ENCODE measurements at regions not wholly inside any gene's neighbourhood (a gene's known extent, or its start where the extent isn't known, plus 50 kb on each side); places are given as distances from the start of the nearest gene placed in this dataset.
"Not testable (repeated sequence)": the region's sequence is repeated elsewhere in the genome, so short reads cannot be mapped to it uniquely, and the experiment has no call there.

DNA sequence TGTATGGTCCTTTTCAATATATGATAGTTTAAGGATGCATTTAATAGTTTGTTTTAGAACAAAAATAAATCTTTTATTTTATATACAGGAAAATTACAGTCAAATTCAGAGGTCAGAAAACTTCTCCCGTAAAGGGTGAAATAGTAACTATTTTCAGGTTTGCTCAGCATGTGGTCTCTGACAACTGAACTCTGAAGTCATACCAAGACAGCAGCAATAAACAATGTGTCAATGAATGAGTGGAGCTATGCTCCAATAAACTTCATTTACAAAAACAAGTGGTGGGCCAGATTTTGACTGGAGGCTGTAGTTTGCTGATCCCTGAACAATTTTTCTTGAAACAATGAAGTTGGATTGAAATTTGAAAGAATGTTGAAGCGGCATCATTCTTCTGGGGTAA lies 123.6 kb downstream of the ZNF248 start:
- H3K27ac ChIP-seq (ENCODE audit: low read depth, low read length), result no peak overlapping the region
- no peaks in the 10 kb centered on the region for H3K4me1 ChIP-seq (ENCODE audit: control insufficient read depth in 5 of 5, insufficient read depth in 5 of 5, low read length in 5 of 5)
- H3K36me3 ChIP-seq (ENCODE audit: control insufficient read depth in 5 of 5, insufficient read depth in 5 of 5, low read length in 5 of 5), result no peaks in the 10 kb centered on the region
- peaks cover 0 to 3% (median 0%) of the 10 kb centered on the region in 5 donors for H3K9me3 ChIP-seq (ENCODE audit: control insufficient read depth in 5 of 5, low read length in 5 of 5)
- H3K4me3 ChIP-seq (ENCODE audit: low read depth in 1 of 5, low read length in 5 of 5), result no peak overlapping the region
- no peak overlapping the region for H3K9ac ChIP-seq (ENCODE audit: low read length in 5 of 5)
- peaks cover 0 to 9% (median 3%) of the 10 kb centered on the region in 5 donors for H3K27me3 ChIP-seq (ENCODE audit: control insufficient read depth in 5 of 5, insufficient read depth in 4 of 5, low read length in 5 of 5)

DNA sequence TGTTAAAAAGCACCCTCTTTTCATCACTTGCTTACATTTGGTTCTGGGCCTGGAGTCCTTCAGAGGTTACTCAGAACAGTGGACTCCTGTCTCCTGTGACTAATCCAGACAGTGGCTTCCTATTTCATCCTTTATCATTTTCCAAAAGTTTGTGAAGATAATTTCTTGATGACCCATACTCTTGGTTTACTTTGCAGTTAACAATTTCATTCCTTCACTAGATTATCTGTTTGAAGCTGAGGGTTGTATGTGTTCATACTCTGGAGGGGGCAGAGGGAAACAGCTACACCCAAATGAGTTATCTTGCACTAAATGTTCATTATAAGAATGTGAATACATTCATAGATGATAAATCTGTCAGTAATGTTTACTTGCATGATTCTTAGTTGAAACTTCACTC lies 124.7 kb downstream of the ZNF248 start:
- Histone ChIP-seq H3K27ac (ENCODE audit: low read depth, low read length) (no peak overlapping the region), H3K4me1 (ENCODE audit: control insufficient read depth in 5 of 5, insufficient read depth in 5 of 5, low read length in 5 of 5) (no peaks in the 10 kb centered on the region), H3K27me3 (ENCODE audit: control insufficient read depth in 5 of 5, insufficient read depth in 4 of 5, low read length in 5 of 5) (peaks cover 0 to 6% (median 0%) of the 10 kb centered on the region in 5 donors)

DNA sequence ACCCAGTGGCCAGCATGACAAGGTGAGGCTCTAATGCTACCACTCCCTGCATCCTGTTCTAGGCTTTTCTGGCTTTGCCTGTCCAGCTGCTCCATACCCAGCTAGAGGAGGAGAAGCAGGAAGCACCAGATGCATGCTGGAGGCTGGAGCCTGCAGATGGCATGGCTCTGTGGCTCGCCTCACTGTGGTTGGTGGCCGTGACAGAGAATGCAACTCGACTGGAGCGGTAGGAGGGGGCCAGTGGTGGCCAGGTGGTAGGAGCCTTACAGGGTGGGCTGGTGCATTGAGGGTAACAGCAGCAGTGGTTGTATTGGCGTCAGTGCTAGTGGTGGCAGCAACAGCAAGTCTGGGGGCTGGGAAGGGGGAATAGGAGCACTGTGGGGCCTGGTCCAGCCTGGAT lies 128.6 kb downstream of the ZNF248 start:
- no peak overlapping the region for H3K27ac ChIP-seq (ENCODE audit: low read depth, low read length)

More for the DNA sequence above, 124.7 kb downstream of the ZNF248 start:
- no peak overlapping the region for H3K4me3 ChIP-seq (ENCODE audit: low read depth in 1 of 5, low read length in 5 of 5)
- no peaks in the 10 kb centered on the region for H3K36me3 ChIP-seq (ENCODE audit: control insufficient read depth in 5 of 5, insufficient read depth in 5 of 5, low read length in 5 of 5)
- H3K9me3 ChIP-seq (ENCODE audit: control insufficient read depth in 5 of 5, low read length in 5 of 5), result peaks cover 0 to 3% (median 0%) of the 10 kb centered on the region in 5 donors
- H3K9ac ChIP-seq (ENCODE audit: low read length in 5 of 5), result no peak overlapping the region

DNA sequence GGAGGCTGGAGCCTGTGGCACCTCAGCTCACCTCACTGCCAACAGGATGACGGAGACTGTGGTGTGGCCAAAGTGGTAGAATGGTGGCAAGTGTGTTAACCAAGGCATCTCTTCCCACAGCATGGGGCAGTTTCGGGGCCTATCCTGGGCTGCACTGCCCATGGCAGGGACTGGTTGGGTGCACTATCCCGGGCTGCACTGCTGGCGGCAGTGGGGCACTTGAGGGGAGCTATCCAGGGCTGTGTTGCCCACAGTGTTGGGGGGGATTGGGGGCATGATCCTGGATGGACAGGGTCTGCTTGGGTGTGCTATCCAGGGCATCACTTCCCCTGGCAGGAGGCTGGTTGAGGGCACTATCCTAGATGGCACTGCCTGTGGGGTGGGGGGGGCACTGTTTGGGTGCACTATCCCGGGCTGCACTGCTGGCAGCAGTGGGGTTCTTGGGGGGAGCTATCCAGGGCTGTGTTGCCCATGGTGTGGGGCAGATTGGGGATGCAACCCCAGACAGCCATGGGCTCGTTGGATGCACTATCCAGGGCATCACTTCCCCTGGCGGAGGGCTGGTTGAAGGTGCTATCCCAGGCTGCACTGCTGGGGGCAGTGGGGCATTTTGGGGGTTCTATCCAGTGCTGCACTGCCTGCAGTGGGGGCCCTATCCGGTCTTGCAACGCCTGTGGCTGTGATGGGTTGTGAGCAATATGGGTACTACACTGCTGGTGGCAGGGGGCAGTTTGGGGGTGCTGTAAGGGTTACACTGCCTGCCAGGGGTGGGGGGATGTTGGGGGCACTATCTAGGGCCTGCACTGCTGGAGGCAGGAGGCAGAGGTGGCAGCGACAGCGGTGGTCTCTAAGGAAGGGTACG lies 129.7 kb downstream of the ZNF248 start:
- peaks cover 0 to 8% (median 0%) of the 10 kb centered on the region in 5 donors for H3K9me3 ChIP-seq (ENCODE audit: control insufficient read depth in 5 of 5, low read length in 5 of 5)
- no peak overlapping the region for H3K27ac ChIP-seq (ENCODE audit: low read depth, low read length)
- peaks cover 0 to 7% (median 0%) of the 10 kb centered on the region in 5 donors for H3K27me3 ChIP-seq (ENCODE audit: control insufficient read depth in 5 of 5, insufficient read depth in 4 of 5, low read length in 5 of 5)
- H3K4me3 ChIP-seq (ENCODE audit: low read depth in 1 of 5, low read length in 5 of 5), result no peak overlapping the region
- H3K4me1 ChIP-seq (ENCODE audit: control insufficient read depth in 5 of 5, insufficient read depth in 5 of 5, low read length in 5 of 5), result no peaks in the 10 kb centered on the region
- no peak overlapping the region for H3K9ac ChIP-seq (ENCODE audit: low read length in 5 of 5)
- no peaks in the 10 kb centered on the region for H3K36me3 ChIP-seq (ENCODE audit: control insufficient read depth in 5 of 5, insufficient read depth in 5 of 5, low read length in 5 of 5)

More for the DNA sequence above, 128.6 kb downstream of the ZNF248 start:
- Histone ChIP-seq H3K4me3 (ENCODE audit: low read depth in 1 of 5, low read length in 5 of 5) (no peak overlapping the region), H3K9me3 (ENCODE audit: control insufficient read depth in 5 of 5, low read length in 5 of 5) (peaks cover 0 to 8% (median 0%) of the 10 kb centered on the region in 5 donors), H3K9ac (ENCODE audit: low read length in 5 of 5) (no peak overlapping the region), H3K36me3 (ENCODE audit: control insufficient read depth in 5 of 5, insufficient read depth in 5 of 5, low read length in 5 of 5) (no peaks in the 10 kb centered on the region), H3K4me1 (ENCODE audit: control insufficient read depth in 5 of 5, insufficient read depth in 5 of 5, low read length in 5 of 5) (no peaks in the 10 kb centered on the region), H3K27me3 (ENCODE audit: control insufficient read depth in 5 of 5, insufficient read depth in 4 of 5, low read length in 5 of 5) (peaks cover 0 to 7% (median 0%) of the 10 kb centered on the region in 5 donors)

DNA sequence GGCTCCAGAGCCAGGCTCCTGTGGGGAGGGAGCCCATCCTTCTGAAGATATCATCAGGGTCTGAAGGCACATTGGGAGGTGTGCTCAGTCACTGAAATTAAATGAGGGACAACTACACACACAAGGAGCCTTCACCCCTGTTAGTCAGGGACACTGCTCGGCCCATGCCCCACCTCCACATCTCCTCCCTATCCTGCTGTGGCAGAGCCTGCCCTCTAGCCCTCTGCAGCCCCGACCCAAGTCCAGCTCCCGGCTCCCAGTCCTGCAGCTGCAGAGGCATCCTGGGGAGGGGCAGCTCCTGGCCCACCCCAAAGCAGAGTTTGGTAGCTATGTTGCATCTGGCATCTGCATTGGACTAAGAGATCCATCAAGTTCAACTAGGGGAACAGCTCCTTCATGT lies 136.3 kb downstream of the ZNF248 start:
- no peak overlapping the region for H3K27ac ChIP-seq (ENCODE audit: low read depth, low read length)
- no peaks in the 10 kb centered on the region for H3K36me3 ChIP-seq (ENCODE audit: control insufficient read depth in 5 of 5, insufficient read depth in 5 of 5, low read length in 5 of 5)
- H3K9ac ChIP-seq (ENCODE audit: low read length in 5 of 5), result no peak overlapping the region
- H3K27me3 ChIP-seq (ENCODE audit: control insufficient read depth in 5 of 5, insufficient read depth in 4 of 5, low read length in 5 of 5), result no peaks in the 10 kb centered on the region
- H3K9me3 ChIP-seq (ENCODE audit: control insufficient read depth in 5 of 5, low read length in 5 of 5), result peaks cover 0 to 12% (median 6%) of the 10 kb centered on the region in 5 donors
- H3K4me3 ChIP-seq (ENCODE audit: low read depth in 1 of 5, low read length in 5 of 5), result no peak overlapping the region
- H3K4me1 ChIP-seq (ENCODE audit: control insufficient read depth in 5 of 5, insufficient read depth in 5 of 5, low read length in 5 of 5), result no peaks in the 10 kb centered on the region

DNA sequence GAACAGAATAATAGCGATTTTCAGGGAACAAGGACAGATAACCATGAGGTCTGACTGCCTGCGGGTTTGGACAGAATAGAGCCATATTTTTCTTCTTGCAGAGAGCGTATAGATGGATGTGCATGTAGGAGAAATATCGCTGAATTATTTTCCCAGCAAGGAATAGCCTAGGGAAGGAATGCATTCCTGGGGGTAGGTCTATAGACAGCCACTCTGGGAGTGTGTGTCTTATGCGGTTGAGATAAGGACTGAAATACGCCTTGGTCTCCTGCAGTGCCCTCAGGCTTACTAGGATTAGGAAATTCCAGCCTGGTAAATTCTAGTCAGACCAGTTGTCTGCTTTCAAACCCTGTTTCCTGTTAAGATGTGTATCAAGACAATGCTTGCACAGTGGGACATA lies 139.3 kb downstream of the ZNF248 start:
- H3K27me3 ChIP-seq (ENCODE audit: control insufficient read depth in 5 of 5, insufficient read depth in 4 of 5, low read length in 5 of 5); H3K36me3 ChIP-seq (ENCODE audit: control insufficient read depth in 5 of 5, insufficient read depth in 5 of 5, low read length in 5 of 5); H3K4me1 ChIP-seq (ENCODE audit: control insufficient read depth in 5 of 5, insufficient read depth in 5 of 5, low read length in 5 of 5); H3K4me3 ChIP-seq (ENCODE audit: low read depth in 1 of 5, low read length in 5 of 5); H3K9ac ChIP-seq (ENCODE audit: low read length in 5 of 5); H3K27ac ChIP-seq (ENCODE audit: low read depth, low read length): not testable (repeated sequence)
- peaks cover 0 to 12% (median 6%) of the 10 kb centered on the region in 5 donors for H3K9me3 ChIP-seq (ENCODE audit: control insufficient read depth in 5 of 5, low read length in 5 of 5)

DNA sequence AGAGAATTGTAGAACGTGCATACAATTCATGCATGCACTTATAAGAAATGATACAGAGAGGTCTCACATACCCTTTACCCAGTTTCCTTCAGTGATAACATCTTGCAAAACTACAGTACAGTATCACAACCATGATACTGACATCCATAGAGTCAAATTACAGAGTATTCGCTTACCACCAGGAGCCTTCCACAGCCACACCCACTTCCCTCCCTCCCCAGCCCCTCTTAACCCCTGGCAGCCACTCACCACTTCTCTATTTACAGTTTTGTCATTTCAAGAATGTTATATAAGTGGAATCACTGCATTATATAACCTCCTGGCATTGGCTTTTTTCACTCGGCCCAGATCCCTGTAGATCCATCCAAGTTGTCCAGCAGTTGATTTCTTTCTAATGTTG lies 143.8 kb downstream of the ZNF248 start:
- peaks cover 5 to 18% (median 9%) of the 10 kb centered on the region in 5 donors for H3K4me1 ChIP-seq (ENCODE audit: control insufficient read depth in 5 of 5, insufficient read depth in 5 of 5, low read length in 5 of 5)
- peaks cover 0 to 6% (median 2%) of the 10 kb centered on the region in 5 donors for H3K9me3 ChIP-seq (ENCODE audit: control insufficient read depth in 5 of 5, low read length in 5 of 5)
- H3K27ac ChIP-seq (ENCODE audit: low read depth, low read length), result no peak overlapping the region
- no peak overlapping the region for H3K9ac ChIP-seq (ENCODE audit: low read length in 5 of 5)
- H3K27me3 ChIP-seq (ENCODE audit: control insufficient read depth in 5 of 5, insufficient read depth in 4 of 5, low read length in 5 of 5), result no peaks in the 10 kb centered on the region
- H3K36me3 ChIP-seq (ENCODE audit: control insufficient read depth in 5 of 5, insufficient read depth in 5 of 5, low read length in 5 of 5), result no peaks in the 10 kb centered on the region
- no peak overlapping the region for H3K4me3 ChIP-seq (ENCODE audit: low read depth in 1 of 5, low read length in 5 of 5)

DNA sequence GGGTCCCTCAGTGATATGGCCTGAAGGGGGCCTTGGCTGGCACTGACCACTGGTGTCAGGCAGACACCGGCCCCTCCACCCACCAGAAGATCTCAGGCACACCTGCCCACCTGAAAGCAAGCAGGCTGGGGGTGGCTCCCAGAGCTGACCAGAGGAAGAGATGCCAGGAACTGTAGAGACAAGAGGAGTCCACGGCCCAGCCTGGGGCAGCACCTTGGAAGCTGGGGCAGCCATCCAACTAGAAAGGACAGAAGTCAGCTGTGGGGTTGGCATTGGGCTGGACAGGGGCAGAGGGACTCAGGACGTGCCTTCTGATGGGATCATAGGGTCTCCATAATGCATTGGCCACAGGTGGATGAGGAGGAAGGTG lies 144.3 kb downstream of the ZNF248 start:
- no peak overlapping the region for H3K9ac ChIP-seq (ENCODE audit: low read length in 5 of 5)
- H3K27me3 ChIP-seq (ENCODE audit: control insufficient read depth in 5 of 5, insufficient read depth in 4 of 5, low read length in 5 of 5), result no peaks in the 10 kb centered on the region
- H3K4me1 ChIP-seq (ENCODE audit: control insufficient read depth in 5 of 5, insufficient read depth in 5 of 5, low read length in 5 of 5), result peaks cover 5 to 18% (median 9%) of the 10 kb centered on the region in 5 donors
- H3K9me3 ChIP-seq (ENCODE audit: control insufficient read depth in 5 of 5, low read length in 5 of 5), result peaks cover 0 to 4% (median 0%) of the 10 kb centered on the region in 5 donors
- H3K27ac ChIP-seq (ENCODE audit: low read depth, low read length), result no peak overlapping the region
- no peak overlapping the region for H3K4me3 ChIP-seq (ENCODE audit: low read depth in 1 of 5, low read length in 5 of 5)
- H3K36me3 ChIP-seq (ENCODE audit: control insufficient read depth in 5 of 5, insufficient read depth in 5 of 5, low read length in 5 of 5), result no peaks in the 10 kb centered on the region

DNA sequence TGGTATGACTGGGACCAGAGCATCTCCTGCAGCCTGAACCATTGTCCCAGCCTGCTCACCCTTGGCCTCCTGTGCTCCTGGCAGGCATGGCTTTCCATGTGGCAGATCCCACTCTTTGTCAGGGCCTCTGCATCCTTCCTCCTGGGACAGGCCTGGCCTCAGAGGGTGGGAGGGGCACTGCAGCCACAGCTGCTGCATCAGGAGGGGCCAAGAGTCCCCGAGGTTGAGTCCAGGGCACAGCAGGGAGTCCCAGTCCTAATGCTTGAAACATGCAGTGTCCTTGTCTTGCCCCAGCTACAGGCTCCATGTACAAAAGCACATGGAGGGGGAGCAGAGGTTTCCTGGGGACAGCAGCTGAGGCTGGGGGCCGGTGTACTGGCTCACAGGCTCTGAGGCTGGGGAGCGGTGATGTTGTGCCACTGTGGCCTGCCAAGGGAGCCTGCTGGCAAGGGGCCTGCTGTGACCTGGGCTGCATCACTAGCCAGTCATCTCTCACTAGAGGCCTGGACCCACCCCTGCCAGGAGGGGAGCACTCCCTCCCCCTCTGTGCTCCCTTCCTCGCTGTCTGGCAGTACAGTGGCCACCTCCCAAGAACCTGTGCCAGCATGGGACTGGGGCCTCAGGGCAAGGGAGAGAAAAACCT lies 144.8 kb downstream of the ZNF248 start:
- no peak overlapping the region for H3K27ac ChIP-seq (ENCODE audit: low read depth, low read length)
- H3K9ac ChIP-seq (ENCODE audit: low read length in 5 of 5), result no peak overlapping the region
- H3K4me1 ChIP-seq (ENCODE audit: control insufficient read depth in 5 of 5, insufficient read depth in 5 of 5, low read length in 5 of 5), result peaks cover 5 to 18% (median 9%) of the 10 kb centered on the region in 5 donors
- no peak overlapping the region for H3K4me3 ChIP-seq (ENCODE audit: low read depth in 1 of 5, low read length in 5 of 5)
- H3K27me3 ChIP-seq (ENCODE audit: control insufficient read depth in 5 of 5, insufficient read depth in 4 of 5, low read length in 5 of 5), result no peaks in the 10 kb centered on the region
- H3K36me3 ChIP-seq (ENCODE audit: control insufficient read depth in 5 of 5, insufficient read depth in 5 of 5, low read length in 5 of 5), result no peaks in the 10 kb centered on the region
- H3K9me3 ChIP-seq (ENCODE audit: control insufficient read depth in 5 of 5, low read length in 5 of 5), result no peaks in the 10 kb centered on the region
